Stimulated activated CD4-positive, alpha-beta T cell treated with anti-CD3 and anti-CD28 coated beads, TNF-alpha, amount 100 ng/mL, for 4 hours (primary cell): ENCODE measurements at regions not wholly inside any gene's neighbourhood (a gene's known extent, or its start where the extent isn't known, plus 50 kb on each side); places are given as distances from the start of the nearest gene placed in this dataset.
"Not testable (repeated sequence)": the region's sequence is repeated elsewhere in the genome, so short reads cannot be mapped to it uniquely, and the experiment has no call there.

Experiments
- DNase-seq, 3 experiments: peaks; one replicate each; pipeline ENCODE4 v3.0.0-alpha.2; 2020; ENCODE audit warnings: low read depth in 3 of 3

DNA sequence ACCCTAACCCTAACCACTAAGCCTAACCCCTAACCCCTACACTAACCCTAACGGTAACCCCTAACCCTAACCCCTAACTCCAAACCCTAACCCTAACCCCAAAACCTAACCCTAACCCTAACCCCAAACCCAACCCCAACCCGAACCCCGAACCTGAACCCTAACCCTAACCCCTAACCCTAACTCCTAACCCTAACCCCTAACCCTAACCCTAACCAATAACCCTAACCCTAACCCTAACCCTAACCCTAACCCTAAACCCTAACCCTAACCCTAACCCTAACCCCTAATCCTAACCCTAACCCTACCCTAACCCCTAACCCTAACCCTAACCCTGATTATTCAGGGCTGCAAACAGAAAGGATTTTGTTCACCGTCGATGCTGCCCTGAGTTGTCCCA lies 144.6 kb upstream of the DUSP22 start:
- not testable (repeated sequence) for DNase-seq

DNA sequence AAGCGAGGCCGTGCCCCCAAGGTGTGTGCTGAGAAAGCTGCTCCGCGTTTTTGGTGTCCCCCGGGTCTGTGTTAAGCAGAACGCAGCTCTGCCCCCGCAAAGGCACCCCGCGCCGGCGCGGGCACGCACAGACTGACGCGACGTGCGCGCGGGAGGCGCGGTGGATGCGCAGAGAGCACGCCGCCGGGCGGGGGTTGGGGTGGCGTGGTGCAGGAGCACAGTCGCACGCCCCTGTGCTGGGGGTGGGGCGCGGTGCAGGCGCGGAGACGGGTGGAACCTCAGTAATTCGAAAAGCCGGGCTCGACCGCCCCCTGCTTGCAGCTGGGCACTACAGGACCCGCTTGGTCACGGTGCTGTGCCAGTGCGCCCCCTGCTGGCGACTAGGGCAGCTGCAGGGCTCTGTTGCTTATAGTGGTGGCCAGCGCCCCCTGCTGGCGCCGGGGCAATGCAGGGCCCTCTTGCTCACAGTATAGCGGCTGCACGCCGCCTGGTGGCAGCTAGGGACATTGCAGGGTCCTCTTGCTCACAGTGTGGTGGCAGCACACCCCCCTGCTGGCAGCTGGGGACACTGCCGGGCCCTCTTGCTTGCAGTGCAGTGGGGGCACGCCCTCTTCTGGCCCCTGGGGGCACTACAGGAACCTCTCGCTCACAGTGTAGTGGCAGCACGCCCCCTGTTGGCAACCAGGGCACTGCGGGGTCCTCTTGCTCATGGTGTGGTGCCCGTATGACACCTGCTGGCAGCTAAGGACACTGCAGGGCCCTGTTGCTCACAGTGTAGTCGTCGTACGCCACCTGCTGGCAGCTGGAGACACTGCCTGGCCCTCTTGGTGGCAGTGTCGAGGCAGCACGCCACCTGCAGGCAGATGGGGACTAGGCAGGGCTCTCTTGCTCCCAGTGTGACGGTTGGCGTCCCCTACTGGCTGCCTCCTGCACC lies 144.0 kb upstream of the DUSP22 start:
- DNase-seq, result peak; percentile 31 to 48 (median 39)

DNA sequence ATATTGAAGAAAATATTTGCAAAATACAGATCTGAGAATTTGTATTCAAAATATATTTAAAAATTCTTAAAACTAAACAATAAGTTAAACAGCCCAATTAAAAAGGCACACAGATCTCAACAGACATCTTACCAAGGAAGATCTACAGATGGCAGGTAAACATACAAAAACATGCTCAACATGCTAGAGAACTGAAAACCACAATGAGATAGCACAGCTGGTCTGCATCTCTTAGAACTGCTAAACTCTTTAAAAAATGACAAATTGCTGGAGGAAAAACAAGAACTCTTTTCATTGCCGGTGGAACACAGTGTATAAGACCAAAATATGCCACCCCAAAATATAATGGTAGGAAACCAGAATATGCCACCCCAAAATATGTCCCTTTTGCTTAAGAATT lies 142.1 kb upstream of the DUSP22 start:
- DNase-seq, result not testable (repeated sequence)

DNA sequence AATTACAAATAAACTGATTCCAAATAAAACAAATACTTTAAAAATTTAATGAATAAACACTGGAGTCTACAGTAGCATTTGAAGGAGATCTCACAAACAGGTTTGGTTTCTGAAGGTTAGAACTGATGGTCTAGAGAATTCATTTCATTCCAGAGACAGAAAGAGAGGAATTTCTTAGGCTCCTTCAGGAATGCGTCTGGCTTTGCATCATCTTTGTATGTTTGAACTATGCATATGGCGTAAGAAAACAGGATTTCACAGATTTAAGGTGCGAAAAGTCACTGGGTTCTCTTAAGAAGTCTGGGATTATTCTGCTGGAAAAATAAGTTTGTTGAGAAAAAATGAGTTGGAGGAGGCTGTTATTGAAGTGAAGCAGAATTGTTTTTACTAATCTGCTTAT lies 139.9 kb upstream of the DUSP22 start:
- DNase-seq, result not testable (repeated sequence)

DNA sequence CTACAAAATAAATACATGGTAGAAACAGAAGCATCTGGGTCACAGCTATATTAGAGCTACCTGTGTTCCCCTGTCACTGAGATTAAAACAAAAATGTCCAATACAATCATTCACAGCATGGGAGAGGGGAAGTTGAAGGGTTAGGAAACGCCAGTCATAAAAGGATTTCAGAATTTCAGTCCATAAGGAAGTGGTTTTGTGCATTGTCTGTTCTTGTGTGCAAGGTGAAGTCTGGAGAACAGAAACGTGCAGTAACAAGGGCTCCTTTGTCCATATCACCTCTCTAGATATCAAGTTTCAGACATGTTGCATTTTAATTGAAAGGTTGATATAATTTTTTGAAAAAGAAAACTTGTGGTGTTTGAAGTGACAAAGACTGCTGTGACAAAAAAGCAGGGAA lies 139.3 kb upstream of the DUSP22 start:
- DNase-seq, result not testable (repeated sequence)

DNA sequence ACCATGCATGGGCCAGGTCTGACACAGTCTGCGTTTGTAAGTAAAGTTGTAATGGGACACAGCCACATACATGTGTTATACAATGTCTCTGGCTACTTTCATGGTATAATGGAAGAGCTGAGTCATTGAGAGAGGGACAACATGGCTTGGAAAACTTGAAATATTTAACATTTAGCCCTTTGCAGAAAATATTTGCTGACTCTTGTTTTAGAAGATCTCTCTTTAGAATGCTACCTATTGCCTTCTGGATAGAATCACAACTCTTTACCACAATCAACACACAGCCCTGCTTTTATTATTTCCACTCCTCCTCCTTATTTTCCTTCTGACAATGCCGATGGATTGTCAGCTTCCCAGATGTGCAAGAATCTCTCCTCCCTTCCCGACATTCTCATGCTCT lies 138.4 kb upstream of the DUSP22 start:
- DNase-seq, result not testable (repeated sequence)

DNA sequence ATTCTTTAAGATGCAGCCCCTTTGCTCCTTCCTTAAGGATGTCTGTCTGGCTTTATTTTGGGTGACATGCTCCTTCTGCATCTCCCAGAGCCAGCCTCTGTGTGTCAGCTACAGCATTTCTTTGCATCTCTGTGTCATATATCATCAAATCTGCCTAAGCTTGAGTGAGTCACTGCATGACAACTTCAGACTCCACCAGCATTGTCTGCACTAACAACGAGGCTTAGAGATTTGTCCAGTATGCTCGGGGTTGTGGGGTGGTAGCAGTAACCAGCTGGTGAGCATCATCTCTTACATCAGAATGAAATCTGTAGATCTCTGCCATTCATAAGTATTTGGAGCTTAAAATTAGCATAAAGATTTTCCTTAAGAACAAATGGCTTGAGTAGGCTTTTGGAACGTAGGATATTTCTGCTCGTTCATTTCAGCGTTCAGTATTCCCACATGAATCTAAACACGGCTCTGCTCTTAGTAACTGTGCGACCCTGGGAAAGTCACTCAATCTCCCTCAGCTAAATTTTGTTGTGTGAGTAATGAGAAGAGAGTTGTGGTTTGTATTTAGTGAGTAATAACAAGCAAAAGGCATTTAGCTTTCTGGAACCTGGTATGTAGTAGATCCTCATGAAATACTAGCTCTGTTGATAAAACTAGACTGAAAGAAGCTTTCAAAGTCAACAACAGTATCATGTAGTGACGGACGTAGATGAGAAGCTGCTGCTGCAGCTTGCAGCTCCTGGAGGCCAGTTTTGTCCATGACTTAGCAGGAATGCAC lies 137.8 kb upstream of the DUSP22 start:
- DNase-seq, result not testable (repeated sequence)

DNA sequence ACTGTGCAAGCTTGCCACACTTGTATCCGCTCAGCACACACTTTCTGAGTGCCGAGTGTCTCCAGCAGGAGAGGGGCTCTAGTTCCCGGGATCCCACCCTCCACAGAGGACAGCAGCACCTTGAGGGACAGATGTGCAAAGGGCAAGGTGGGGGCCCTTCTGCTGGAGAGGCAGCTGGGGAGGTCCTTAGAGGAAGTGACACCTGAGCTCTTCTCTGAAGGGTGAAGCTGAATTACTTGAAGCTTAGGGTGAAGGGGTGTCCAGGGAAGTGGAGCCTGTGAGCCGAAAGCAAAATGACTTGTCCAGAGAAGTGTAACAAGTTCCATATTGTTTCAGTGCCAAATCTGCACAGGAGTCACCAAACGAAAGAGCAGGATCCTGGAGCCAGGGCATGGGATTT lies 136.3 kb upstream of the DUSP22 start:
- DNase-seq, result no peak

DNA sequence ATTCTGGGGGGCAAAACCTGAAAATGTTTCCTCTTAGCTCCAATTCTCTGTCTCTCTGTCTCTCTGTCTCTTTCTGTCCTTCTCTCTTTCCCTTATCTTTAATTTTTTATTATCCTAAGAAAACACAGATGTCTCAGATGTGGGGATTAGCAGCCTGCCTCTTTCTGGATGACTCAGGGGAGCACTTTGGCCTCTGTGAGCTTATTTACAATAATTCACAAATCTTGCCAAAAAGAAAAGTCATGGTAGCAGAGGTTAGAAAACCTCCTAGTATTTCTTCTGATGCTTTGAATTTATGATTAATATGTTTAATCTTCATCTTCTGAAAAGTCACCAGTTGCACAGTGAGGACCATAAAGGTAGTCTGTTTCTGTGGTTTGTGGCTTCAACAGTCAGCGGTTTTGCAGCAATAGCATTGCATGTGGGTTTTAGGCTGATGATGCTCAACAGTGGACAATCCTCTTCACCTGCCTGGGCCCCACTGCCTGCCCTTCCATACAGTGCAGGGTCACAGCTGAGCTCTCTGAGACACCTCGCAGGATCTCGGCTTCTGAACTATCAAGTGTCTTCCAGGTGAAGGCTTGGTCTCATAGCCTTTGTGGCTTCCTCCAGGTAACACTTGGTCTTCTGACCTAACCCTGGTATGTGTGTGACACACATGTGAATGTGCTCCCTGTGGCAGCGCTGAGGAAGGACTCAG lies 135.7 kb upstream of the DUSP22 start:
- DNase-seq, result not testable (repeated sequence)

DNA sequence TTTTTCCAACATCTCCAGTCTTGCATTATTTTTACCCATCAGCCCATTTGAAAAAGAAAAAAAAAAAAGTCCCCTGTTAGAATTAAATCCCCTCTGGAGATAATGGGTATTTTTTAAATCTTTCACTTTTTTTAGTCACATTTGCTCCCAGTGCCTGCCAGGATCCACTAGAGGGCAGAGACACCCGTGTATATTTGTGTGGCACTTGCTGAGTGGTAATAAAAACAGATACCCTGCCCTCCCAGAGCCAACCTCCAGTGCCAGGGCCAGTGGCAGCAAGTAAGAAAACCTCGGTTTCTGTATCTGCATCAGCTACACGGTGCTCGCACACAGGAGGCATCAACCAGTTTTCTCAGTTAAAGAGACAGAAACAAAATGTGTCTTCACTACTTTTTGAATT lies 135.1 kb upstream of the DUSP22 start:
- not testable (repeated sequence) for DNase-seq

DNA sequence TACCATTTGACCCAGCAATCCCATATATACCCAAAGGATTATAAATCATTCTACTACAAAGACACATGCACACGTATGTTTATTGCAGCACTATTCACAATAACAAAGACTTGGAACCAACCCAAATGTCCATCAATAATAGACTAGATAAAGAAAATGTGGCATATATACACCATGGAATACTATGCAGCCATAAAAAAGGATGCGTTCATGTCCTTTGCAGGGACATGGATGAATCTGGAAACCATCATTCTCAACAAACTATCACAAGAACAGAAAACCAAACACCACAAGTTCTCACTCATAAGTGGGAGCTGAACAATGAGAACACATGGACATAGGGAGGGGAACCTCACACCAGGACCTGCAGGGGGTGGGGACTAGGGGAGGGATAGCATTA lies 130.6 kb upstream of the DUSP22 start:
- DNase-seq, result not testable (repeated sequence)

DNA sequence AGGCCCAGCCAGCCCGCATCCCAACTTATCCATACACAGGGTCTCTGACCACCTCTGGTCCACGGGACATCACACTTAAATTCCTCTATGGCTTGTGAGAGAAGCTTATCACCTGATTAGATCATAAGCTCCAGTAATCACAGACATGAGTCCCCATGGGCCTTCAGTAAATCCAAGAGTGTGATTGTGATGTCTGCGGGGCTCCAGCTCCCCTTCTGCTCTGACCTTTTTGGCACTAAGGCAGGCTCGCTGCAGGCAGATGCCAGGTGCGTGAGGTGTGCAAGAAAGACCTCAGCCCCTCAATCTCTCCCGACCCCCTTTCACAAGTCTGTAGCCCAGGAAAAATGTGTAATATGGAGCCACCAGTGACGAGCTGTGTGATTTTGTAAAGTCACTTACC lies 127.6 kb upstream of the DUSP22 start:
- no peak for DNase-seq

DNA sequence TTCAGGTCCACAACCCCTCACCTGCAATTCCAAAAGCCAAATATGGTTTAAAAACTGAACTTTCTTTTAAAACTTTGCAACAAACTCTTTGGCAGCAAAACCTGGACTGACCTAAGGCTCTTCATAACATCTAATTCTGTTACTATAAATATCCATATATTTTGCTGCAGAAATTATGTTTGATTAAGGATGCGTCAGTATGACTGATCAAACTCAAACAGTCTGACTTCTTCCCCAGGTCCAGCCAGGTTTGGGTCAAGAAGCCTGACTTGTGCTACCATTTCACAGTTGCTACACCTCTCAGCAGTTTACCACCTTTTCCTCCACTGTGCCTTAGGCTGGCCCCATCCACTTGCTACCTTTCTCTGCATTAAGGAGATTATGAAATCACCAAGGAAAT lies 127.0 kb upstream of the DUSP22 start:
- DNase-seq, result no peak

DNA sequence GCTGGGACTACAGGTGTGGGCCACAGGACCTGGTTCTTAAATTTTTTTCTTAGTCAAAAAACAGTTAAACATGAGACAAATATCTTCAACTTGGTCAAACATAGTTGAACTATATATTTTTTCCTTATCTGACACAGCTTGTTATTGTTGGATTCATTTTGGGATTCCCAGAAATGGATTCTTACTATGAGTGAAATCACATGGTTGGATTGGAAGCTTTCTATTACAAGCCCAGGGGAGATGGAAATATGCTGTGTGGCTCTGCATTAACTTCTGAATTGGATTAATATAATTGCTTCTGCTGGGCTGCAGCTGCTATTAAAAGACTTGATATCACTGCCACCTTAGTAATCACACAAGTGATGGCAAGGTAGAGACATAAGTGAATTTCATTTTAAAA lies 126.4 kb upstream of the DUSP22 start:
- DNase-seq, result no peak

DNA sequence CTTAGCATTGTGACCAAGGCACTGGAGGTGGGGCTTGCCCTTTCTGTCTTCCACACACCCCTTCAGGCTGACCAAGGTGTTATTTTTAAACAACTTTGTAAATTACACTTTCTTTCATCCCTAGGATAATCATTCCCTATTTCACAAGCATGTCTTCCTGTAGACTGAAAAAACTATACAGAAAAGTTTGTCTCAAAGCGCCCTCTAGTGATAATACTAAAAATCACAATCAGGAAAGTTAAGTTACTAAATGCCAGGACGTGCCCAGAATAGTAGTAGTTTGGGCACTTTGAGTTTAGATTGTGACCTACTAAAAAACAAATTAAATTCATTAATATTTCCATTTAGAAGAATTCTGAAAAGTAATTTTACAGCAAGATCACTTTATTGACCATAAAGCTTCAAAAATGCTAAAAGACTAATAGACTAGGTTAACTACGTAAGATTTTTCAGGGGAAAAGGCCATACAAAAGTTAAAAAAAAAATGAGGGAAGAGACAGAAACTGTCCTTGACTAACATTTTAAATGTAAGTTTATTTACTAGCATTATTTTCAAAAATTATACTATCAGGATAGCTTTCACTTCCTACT lies 123.3 kb upstream of the DUSP22 start:
- DNase-seq, result no peak

DNA sequence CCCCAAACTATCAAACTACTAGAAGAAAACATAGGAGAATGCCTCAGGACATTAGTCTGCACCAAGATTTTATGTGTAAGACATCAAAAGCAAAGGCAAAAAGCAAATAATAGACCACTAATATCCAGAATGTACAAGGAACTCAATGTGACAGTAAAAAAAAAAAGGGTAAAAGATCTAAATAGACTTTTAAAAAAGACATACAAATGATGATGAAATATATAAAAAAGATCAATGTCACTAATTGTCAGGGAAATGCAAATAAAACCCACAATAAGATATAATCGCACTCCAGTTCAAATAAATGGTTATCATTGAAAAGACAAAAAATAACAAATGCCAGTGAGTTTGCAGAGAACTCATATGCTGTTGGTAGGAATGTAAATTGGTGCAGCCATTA lies 118.3 kb upstream of the DUSP22 start:
- DNase-seq, result no peak

DNA sequence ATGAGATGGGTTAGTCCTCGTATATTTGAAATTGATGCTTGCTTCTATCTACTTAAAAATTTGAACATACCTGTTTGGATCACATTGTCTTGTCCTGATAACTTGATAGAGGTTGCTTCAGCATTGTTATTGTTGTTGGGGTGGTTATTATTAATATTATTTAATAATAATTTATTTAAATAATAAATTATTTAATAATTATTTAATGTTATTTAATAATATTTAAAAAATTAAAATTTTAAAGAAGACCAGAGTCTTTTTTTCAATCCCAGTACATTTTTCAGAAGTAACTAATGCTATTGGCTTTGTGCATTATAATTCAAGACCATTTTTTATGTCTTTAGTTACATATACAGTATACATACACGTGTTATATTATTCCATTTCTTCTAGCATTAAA lies 116.6 kb upstream of the DUSP22 start:
- DNase-seq, result no peak

DNA sequence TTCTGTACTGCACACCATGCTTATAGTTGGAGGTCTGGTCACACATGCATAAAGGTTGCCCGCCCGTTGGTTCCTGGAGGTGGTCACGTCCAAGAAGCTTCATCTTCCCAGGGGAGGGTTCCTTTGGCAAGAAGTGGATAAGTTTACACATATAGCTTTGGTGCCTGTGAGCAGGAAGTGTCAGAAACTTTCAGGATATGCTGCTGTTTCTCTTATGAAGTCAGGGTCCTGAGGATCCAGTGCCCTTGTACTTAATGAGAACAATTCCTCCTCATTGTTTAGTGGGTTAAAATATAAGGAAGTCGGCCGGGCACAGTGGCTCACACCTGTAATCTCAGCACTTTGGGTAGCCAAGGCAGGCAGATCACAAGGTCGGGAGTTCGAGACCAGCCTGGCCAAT lies 115.5 kb upstream of the DUSP22 start:
- DNase-seq, result no peak

DNA sequence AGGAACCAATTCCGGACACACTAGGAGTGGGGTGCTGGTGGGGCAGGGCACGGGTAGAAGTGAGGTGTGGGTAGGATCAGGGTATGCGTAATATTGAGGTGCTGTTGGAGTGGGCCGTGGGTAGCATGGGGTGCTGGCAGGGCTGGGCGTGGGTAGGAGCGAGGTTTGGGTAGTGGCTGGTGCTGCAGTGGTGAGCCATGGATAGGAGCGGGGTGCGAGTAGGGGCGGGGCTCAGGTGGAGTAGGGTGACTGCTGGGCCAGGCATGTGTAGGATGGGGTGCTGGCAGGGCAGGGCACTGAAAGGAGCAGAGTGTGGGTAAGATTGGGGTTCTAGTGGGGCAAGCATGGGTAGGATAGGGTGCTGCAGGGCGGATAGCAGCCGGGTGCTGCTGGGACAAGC lies 114.2 kb upstream of the DUSP22 start:
- no peak for DNase-seq

DNA sequence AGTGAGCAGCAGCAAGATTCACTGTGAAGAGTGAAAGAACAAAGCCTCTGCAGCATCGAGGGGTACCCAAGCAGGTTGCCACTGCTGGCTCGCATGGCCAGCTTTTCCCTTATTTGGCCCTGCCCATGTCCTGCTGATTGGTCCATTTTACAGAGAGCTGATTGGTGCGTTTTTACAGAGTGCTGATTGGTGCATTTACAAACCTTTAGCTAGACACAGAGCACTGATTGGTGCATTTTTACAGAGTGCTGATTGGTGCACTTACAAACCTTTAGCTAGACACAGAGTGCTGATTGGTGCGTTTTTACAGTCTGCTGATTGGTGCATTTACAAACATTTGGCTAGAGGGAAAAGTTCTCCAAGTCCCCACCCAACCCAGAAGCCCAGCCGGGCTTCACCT lies 113.4 kb upstream of the DUSP22 start:
- not testable (repeated sequence) for DNase-seq

DNA sequence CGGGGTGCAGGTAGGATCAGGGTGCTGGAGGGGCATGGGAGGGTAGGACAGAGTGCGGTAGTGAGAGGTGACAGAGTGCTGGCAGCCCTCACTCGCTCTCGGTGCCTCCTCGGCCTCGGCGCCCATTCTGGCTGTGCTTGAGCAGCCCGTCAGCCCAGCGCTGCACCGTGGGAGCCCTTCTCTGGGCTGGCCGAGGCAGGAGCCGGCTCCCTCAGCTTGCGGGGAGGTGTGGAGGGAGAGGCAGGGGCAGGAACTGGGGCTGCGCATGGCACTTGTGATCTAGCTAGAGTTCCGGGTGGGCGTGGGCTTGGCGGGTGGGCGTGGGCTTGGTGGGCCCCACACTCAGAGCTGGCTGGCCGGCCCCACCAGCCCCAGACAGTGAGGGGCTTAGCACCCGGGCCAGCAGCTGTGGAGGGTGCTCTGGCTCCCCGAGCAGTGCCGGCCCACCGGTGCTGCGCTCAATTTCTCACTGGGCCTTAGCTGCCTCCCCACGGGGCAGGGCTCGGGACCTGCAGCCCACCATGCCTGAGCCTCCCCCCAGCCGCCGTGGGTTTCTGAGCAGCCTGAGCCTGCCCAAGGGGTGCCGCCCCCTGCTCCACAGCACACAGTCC lies 112.8 kb upstream of the DUSP22 start:
- DNase-seq, result no peak
